Panc1 (cell line): ENCODE measurements at regions not wholly inside any gene's neighbourhood (a gene's known extent, or its start where the extent isn't known, plus 50 kb on each side); places are given as distances from the start of the nearest gene placed in this dataset.

ENCODE experiments used
- CTCF ChIP-seq: fragments of 450-650 bp; IDR thresholded peaks from 2 replicates; pipeline ENCODE4 v1.5.1; 2017; ENCODE audit warnings: mild to moderate bottlenecking
- POLR2AphosphoS5 ChIP-seq: IDR thresholded peaks from 2 replicates; pipeline ENCODE4 v1.6.1; 2012; ENCODE audit warnings: mild to moderate bottlenecking, low read depth, low read length, moderate library complexity

- TF ChIP-seq CTCF, result no peak
- TF ChIP-seq POLR2AphosphoS5, result no peak
Observed at GRCh38 chr9:73892335-73892734, 604.8 kb upstream of the RORB start.
